Sigmoid colon (tissue), 6 donors: ENCODE measurements at regions not wholly inside any gene's neighbourhood (a gene's known extent, or its start where the extent isn't known, plus 50 kb on each side); places are given as distances from the start of the nearest gene placed in this dataset.

Source experiments
- DNase-seq: peaks from one replicate; pipeline ENCODE4 v3.0.0-alpha.2; 2019
- H3K27ac ChIP-seq, 4 donors: fragments of 200-600 bp; sonication (generic); one replicate each; pipeline ENCODE4 v1.5.1; 2016 to 2019; ENCODE audit warnings: mild to moderate bottlenecking in 1 of 4
- H3K27me3 ChIP-seq, 3 donors: fragments of 200-600 bp; sonication (generic); one replicate each; pipeline ENCODE4 v1.5.1; 2019; ENCODE audit warnings: mild to moderate bottlenecking in 1 of 3
- H3K36me3 ChIP-seq, 4 donors: fragments of 200-600 bp; sonication (generic); one replicate each; pipeline ENCODE4 v1.5.1; 2016 to 2019
- H3K4me1 ChIP-seq, 4 donors: fragments of 200-600 bp; sonication (generic); one replicate each; pipeline ENCODE4 v1.5.1; 2017 to 2019
- H3K4me3 ChIP-seq, 4 donors: fragments of 200-600 bp; sonication (generic); one replicate each; pipeline ENCODE4 v1.5.1; 2017 to 2019; ENCODE audit warnings: mild to moderate bottlenecking in 2 of 4, moderate library complexity in 1 of 4
- H3K9me3 ChIP-seq, 4 donors: fragments of 200-600 bp in 3 of 4; sonication (generic) in 3 of 4; one replicate each; pipeline versions ENCODE4 v1.5.1 to v1.6.1; 2013 to 2019
- EP300 ChIP-seq, 4 donors: sonication (generic); formaldehyde crosslinking; IDR thresholded peaks; one replicate each; pipeline ENCODE4 v1.6.1; 2017; ENCODE audit warnings: antibody characterized with exemption in 4 of 4
- POLR2A ChIP-seq, 2 donors: fragments of 450-650 bp; IDR thresholded peaks; one replicate each; pipeline ENCODE4 v1.6.1; 2016; ENCODE audit warnings: antibody characterized with exemption in 2 of 2, mild to moderate bottlenecking in 2 of 2, moderate library complexity in 2 of 2
- POLR2AphosphoS5 ChIP-seq, 4 donors: sonication (generic); formaldehyde crosslinking; IDR thresholded peaks; one replicate each; pipeline ENCODE4 v1.6.1; 2017; ENCODE audit warnings: antibody characterized with exemption in 4 of 4
- WGBS, 2 donors: extraction: QIAGEN DNeasy Blood & Tissue Kit; methylation state at CpG; one replicate each; pipeline ENCODE4 v1.1.7; 2013; 5-methylcytosine and 5-hydroxymethylcytosine counted together
- intact Hi-C: fragments of 100-400 bp; cut with DNase I; formaldehyde crosslinking; loops from one replicate; pipeline ENCODE4 v1.15.1; 2023
- TF ChIP-seq, protein P1 (sequence below), 4 experiments: fragments of 450-650 bp in 3 of 4; fragments of 200-600 bp in 1 of 4; IDR thresholded peaks; one replicate each; pipeline ENCODE4 v1.5.1; 2016 to 2019; ENCODE audit warnings: antibody characterized with exemption in 4 of 4, mild to moderate bottlenecking in 3 of 4, moderate library complexity in 2 of 4
- donor health status: healthy with polysubstance abuse.
- donor health status: healthy.

- Histone ChIP-seq H3K27me3 (no peaks in the 10 kb centered on the region), H3K9me3 (peaks cover 0 to 3% (median 0%) of the 10 kb centered on the region in 4 donors), H3K4me3 (no peak overlapping the region), H3K4me1 (no peaks in the 10 kb centered on the region), H3K36me3 (no peaks in the 10 kb centered on the region), H3K27ac (no peak overlapping the region)
- TF ChIP-seq EP300 (IDR thresholded peaks at IDR 0.05) (no peak), POLR2AphosphoS5 (IDR thresholded peaks at IDR 0.05) (no peak), POLR2A (IDR thresholded peaks at IDR 0.05) (no peak)
- TF ChIP-seq, protein P1, sequence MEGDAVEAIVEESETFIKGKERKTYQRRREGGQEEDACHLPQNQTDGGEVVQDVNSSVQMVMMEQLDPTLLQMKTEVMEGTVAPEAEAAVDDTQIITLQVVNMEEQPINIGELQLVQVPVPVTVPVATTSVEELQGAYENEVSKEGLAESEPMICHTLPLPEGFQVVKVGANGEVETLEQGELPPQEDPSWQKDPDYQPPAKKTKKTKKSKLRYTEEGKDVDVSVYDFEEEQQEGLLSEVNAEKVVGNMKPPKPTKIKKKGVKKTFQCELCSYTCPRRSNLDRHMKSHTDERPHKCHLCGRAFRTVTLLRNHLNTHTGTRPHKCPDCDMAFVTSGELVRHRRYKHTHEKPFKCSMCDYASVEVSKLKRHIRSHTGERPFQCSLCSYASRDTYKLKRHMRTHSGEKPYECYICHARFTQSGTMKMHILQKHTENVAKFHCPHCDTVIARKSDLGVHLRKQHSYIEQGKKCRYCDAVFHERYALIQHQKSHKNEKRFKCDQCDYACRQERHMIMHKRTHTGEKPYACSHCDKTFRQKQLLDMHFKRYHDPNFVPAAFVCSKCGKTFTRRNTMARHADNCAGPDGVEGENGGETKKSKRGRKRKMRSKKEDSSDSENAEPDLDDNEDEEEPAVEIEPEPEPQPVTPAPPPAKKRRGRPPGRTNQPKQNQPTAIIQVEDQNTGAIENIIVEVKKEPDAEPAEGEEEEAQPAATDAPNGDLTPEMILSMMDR (IDR thresholded peaks at IDR 0.05): no peak
- DNase-seq: no peak
- intact Hi-C loops: no loop called here
- 92 to 95% methylated on average over 8 of the region's 8 CpGs for WGBS, 2 donors
Measured at GRCh38 chr4:35102066-35102465, 1142.2 kb downstream of the ARAP2 start.

- no peak for DNase-seq
- Histone ChIP-seq H3K36me3 (no peaks in the 10 kb centered on the region), H3K4me3 (no peak overlapping the region), H3K9me3 (peaks cover 0 to 3% (median 0%) of the 10 kb centered on the region in 4 donors), H3K27ac (no peak overlapping the region), H3K27me3 (no peaks in the 10 kb centered on the region), H3K4me1 (no peaks in the 10 kb centered on the region)
- intact Hi-C loops: no loop called here
- WGBS, 2 donors: 80 to 87% methylated on average over 4 of the region's 4 CpGs
- TF ChIP-seq, protein P1 (IDR thresholded peaks at IDR 0.05): no peak
- TF ChIP-seq EP300 (IDR thresholded peaks at IDR 0.05) (no peak), POLR2AphosphoS5 (IDR thresholded peaks at IDR 0.05) (no peak), POLR2A (IDR thresholded peaks at IDR 0.05) (no peak)
Measured at GRCh38 chr4:35105486-35105885, 1138.8 kb downstream of the ARAP2 start.

DNA sequence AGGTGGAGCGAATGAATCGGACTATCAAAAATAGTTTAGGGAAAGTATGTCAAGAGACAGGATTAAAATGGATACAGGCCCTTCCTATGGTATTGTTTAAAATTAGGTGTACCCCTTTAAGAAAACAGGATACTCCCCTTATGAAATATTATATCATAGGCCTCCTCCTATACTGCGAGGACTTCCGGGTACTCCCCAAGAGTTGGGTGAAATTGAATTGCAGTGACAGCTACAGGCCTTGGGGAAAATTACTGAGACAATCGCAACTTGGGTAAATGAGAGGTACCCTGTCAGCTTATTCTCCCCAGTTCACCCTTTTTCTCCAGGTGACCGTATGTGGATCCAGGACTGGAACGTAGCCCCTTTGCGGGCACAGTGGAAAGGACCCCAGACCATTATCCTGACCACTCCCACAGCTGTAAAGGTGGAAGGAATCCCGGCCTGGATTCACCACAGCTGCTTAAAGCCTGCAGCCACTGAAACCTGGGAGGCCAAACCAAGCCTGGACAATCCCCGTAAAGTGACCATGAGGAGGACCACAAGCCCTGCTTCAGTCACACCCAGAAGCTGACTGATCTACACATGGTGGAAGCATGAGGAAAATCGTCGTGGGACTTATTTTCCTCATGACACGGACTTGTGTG, 1138.1 kb downstream of the ARAP2 start:
- no peak overlapping the region for H3K27ac ChIP-seq
- no peak overlapping the region for H3K4me3 ChIP-seq
- 89 to 92% methylated on average over 13 of the region's 13 CpGs for WGBS, 2 donors
- intact Hi-C loops: no loop called here
- peaks cover 0 to 3% (median 0%) of the 10 kb centered on the region in 4 donors for H3K9me3 ChIP-seq
- DNase-seq: no peak
- H3K4me1 ChIP-seq: no peaks in the 10 kb centered on the region
- H3K27me3 ChIP-seq: no peaks in the 10 kb centered on the region
- H3K36me3 ChIP-seq: no peaks in the 10 kb centered on the region
- TF ChIP-seq, protein P1 (IDR thresholded peaks at IDR 0.05): no peak
- TF ChIP-seq POLR2A (IDR thresholded peaks at IDR 0.05) (no peak), EP300 (IDR thresholded peaks at IDR 0.05) (no peak), POLR2AphosphoS5 (IDR thresholded peaks at IDR 0.05) (no peak)

GRCh38 chr4:35124106-35124505, 1120.2 kb downstream of the ARAP2 start:
- DNase-seq: no peak
- Histone ChIP-seq H3K27me3 (no peaks in the 10 kb centered on the region), H3K9me3 (no peaks in the 10 kb centered on the region), H3K27ac (no peak overlapping the region), H3K36me3 (no peaks in the 10 kb centered on the region), H3K4me3 (no peak overlapping the region), H3K4me1 (no peaks in the 10 kb centered on the region)
- intact Hi-C loops: no loop called here
- TF ChIP-seq POLR2A (IDR thresholded peaks at IDR 0.05) (no peak), POLR2AphosphoS5 (IDR thresholded peaks at IDR 0.05) (no peak), EP300 (IDR thresholded peaks at IDR 0.05) (no peak)
- TF ChIP-seq, protein P1 (IDR thresholded peaks at IDR 0.05): no peak
